WERI-Rb-1 (cell line): ENCODE measurements at regions not wholly inside any gene's neighbourhood (a gene's known extent, or its start where the extent isn't known, plus 50 kb on each side); places are given as distances from the start of the nearest gene placed in this dataset.

ENCODE experiments used
- DNase-seq: peaks from one replicate; pipeline ENCODE4 v3.0.0-alpha.2; 2020
- H3K27ac ChIP-seq: fragments of 250-450 bp; sonication (Bioruptor Pico); 2 replicates; pipeline ENCODE4 v1.5.1; 2020; ENCODE audit warnings: mild to moderate bottlenecking, moderate library complexity
- H3K27me3 ChIP-seq: fragments of 250-450 bp; sonication (Bioruptor Pico); 2 replicates; pipeline ENCODE4 v1.5.1; 2021; ENCODE audit warnings: mild to moderate bottlenecking, low read depth, moderate library complexity; ENCODE audit not compliant: insufficient read depth, severe bottlenecking
- H3K36me3 ChIP-seq: fragments of 250-450 bp; sonication (Bioruptor Pico); 2 replicates; pipeline ENCODE4 v1.5.1; 2020; ENCODE audit warnings: mild to moderate bottlenecking, moderate library complexity
- H3K4me3 ChIP-seq: 2 replicates; pipeline ENCODE4 v1.5.1; 2011; ENCODE audit warnings: low read depth, mild to moderate bottlenecking, control low read depth, low read length
- H3K9me3 ChIP-seq: fragments of 250-450 bp; sonication (Bioruptor Pico); 2 replicates; pipeline ENCODE4 v1.5.1; 2021; ENCODE audit warnings: mild to moderate bottlenecking, moderate library complexity; ENCODE audit not compliant: severe bottlenecking
- CTCF ChIP-seq: IDR thresholded peaks from 2 replicates; pipeline ENCODE4 v1.5.1; 2011; ENCODE audit warnings: low read depth, mild to moderate bottlenecking, control low read depth, inconsistent platforms, low read length

DNA sequence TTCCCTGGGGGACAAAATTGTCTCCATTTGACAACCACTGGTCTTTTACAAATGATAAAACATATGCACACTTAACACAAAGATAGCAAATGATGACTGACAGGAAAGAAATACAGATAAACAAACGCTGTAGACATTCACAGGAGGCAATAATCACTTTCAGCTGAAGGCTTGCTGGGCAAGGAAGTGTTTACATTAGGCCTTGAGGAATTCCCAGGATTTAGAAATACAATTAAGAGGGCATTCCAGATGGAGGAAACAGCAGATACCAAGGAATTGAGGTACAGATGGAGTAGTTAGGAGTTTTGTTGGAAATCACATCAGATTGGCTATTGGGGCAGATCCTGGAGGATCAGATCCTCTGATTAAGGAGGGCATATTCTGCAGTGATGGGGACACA is 93.9 kb downstream of the DYRK2 start:
- no peaks in the 10 kb centered on the region for H3K27me3 ChIP-seq
- H3K4me3 ChIP-seq = no peak overlapping the region
- TF ChIP-seq CTCF = no peak
- H3K36me3 ChIP-seq = no peaks in the 10 kb centered on the region
- DNase-seq = no peak
- no peaks in the 10 kb centered on the region for H3K9me3 ChIP-seq
- H3K27ac ChIP-seq = no peak overlapping the region

- no peaks in the 10 kb centered on the region for H3K27me3 ChIP-seq
- H3K36me3 ChIP-seq = no peaks in the 10 kb centered on the region
- H3K9me3 ChIP-seq = no peaks in the 10 kb centered on the region
- no peak overlapping the region for H3K27ac ChIP-seq
- no peak for TF ChIP-seq CTCF
- H3K4me3 ChIP-seq = no peak overlapping the region
- DNase-seq = peak; percentile 12
These were observed 99.6 kb downstream of the DYRK2 start for GRCh38 chr12:67747869-67748742.

- H3K36me3 ChIP-seq = no peaks in the 10 kb centered on the region
- H3K27ac ChIP-seq = no peak overlapping the region
- TF ChIP-seq CTCF = no peak
- no peaks in the 10 kb centered on the region for H3K9me3 ChIP-seq
- no peaks in the 10 kb centered on the region for H3K27me3 ChIP-seq
- DNase-seq = no peak
- no peak overlapping the region for H3K4me3 ChIP-seq
These were observed 100.1 kb downstream of the DYRK2 start for GRCh38 chr12:67748743-67749040.

DNA sequence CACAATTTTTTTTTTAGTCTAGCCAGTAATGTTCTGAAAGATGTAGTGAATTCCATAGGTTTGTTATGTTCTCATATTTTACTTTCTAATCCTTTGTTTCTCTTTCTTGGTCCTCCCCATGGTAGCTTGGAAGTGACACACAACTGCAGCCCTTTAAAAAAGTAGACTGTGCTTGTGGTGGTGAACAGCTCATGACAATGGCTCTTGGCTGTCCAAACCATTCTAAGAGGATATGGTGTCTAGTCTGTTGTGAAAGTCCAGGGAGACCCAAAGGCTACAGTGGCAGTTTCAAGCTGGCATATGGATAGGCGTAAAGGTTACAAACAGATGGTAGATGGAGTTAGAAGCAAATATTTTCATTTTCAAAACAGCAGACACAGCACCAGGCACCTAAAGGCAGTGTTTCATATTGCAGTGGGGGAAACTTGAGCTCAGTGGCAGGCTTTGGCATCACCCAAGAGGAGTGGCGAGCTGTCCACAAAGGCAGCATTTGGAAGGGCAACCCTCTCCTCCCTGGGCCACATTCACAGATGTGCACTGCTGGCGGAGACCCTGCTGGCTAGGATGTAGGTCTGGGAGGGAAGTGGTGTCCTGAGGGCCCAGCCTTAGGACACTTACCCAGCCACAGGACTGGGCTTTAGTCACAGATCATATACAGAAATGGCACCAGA is 102.1 kb downstream of the DYRK2 start:
- Histone ChIP-seq H3K9me3 (no peaks in the 10 kb centered on the region), H3K36me3 (no peaks in the 10 kb centered on the region), H3K27ac (no peak overlapping the region), H3K4me3 (no peak overlapping the region), H3K27me3 (no peaks in the 10 kb centered on the region)
- no peak for DNase-seq
- no peak for TF ChIP-seq CTCF

GRCh38 chr12:67751381-67751928 is 102.9 kb downstream of the DYRK2 start:
- DNase-seq = peak; percentile 31
- TF ChIP-seq CTCF = no peak

More at GRCh38 chr12:67751381-67751928, 102.9 kb downstream of the DYRK2 start:
- Histone ChIP-seq H3K27me3 (no peaks in the 10 kb centered on the region), H3K9me3 (no peaks in the 10 kb centered on the region), H3K36me3 (no peaks in the 10 kb centered on the region), H3K4me3 (no peak overlapping the region), H3K27ac (no peak overlapping the region)
